ENCODE measurements at regions not wholly inside any gene's neighbourhood (a gene's known extent, or its start where the extent isn't known, plus 50 kb on each side); places are given as distances from the start of the nearest gene placed in this dataset.

DNA sequence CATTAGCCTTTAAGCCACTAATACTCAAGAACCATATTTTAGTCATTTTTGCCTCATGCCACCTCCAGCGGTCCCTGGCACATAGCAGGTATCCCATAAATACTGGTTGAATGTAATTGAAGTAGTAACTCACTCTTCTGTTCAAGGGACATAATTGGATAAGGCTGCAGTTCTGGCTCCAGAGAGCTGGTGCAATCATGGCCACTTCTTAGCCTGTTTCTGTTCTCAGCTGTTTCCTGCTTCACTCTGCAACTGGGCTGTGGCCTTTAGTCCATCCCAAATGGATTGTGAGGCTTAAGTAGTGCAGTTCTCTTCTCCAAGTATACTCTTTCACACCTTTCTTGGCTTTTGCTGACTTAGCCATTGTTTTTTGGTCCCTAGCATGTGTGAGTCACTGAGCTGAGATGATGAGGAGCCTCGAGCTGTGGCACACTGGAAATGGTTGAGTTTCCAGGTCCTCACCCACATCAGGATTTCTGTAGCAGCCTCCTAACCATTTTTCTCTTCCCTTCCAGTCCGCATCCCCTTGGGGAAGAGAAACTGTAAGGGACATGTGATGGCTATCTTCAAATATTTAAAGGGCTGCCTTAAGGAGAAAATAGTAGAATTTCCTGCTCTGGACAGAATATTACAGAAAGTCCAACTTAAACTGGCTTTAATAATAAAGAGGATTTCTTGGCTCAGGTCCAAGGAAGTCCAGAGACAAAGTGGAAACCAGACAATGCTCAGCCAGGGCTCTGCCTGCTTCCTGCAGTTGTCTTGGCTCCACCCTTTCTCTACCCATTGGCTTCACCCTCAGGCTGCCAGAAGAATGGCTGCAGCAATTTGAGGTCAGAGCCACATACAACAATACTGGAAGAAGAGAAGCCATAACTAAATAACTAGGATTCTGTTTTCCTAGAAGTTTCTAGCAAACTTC is 305.4 kb upstream of the ROPN1 start:
- Histone ChIP-seq H4K20me1 (ENCODE audit: insufficient read depth, low read length) (no peaks in the 10 kb centered on the region), H2AFZ (ENCODE audit: low read length) (no peak overlapping the region), H3K4me2 (ENCODE audit: low read length) (no peak overlapping the region), H3K9me3 (ENCODE audit: low read length) (no peaks in the 10 kb centered on the region), H3K9me2 (ENCODE audit: low read depth, low read length) (no peaks in the 10 kb centered on the region), H3K4me3 (ENCODE audit: low read depth, low read length, poor library complexity, severe bottlenecking) (no peak overlapping the region), H3K79me2 (ENCODE audit: insufficient read depth, low read length) (no peaks in the 10 kb centered on the region), H3K27ac (ENCODE audit: low read depth, low read length, poor library complexity, severe bottlenecking) (no peak overlapping the region), H3K27me3 (ENCODE audit: insufficient read depth, low read length) (0 out of 2 replicates have a peak, but pooled peaks cover 5% of the 10 kb centered on the region), H3F3A (ENCODE audit: insufficient read depth, low read length) (no peaks in the 10 kb centered on the region), H3K9ac (ENCODE audit: low read length) (no peak overlapping the region), H3K4me1 (ENCODE audit: insufficient read depth, low read length, severe bottlenecking) (no peaks in the 10 kb centered on the region), H3K36me3 (ENCODE audit: insufficient read depth, low read length) (no peaks in the 10 kb centered on the region)
- TF ChIP-seq, protein P1, sequence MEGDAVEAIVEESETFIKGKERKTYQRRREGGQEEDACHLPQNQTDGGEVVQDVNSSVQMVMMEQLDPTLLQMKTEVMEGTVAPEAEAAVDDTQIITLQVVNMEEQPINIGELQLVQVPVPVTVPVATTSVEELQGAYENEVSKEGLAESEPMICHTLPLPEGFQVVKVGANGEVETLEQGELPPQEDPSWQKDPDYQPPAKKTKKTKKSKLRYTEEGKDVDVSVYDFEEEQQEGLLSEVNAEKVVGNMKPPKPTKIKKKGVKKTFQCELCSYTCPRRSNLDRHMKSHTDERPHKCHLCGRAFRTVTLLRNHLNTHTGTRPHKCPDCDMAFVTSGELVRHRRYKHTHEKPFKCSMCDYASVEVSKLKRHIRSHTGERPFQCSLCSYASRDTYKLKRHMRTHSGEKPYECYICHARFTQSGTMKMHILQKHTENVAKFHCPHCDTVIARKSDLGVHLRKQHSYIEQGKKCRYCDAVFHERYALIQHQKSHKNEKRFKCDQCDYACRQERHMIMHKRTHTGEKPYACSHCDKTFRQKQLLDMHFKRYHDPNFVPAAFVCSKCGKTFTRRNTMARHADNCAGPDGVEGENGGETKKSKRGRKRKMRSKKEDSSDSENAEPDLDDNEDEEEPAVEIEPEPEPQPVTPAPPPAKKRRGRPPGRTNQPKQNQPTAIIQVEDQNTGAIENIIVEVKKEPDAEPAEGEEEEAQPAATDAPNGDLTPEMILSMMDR (IDR thresholded peaks at IDR 0.05; ENCODE audit: low read length) = no peak
- TF ChIP-seq EZH2 (IDR thresholded peaks at IDR 0.05; ENCODE audit: borderline replicate concordance, low read length) = no peak

DNA sequence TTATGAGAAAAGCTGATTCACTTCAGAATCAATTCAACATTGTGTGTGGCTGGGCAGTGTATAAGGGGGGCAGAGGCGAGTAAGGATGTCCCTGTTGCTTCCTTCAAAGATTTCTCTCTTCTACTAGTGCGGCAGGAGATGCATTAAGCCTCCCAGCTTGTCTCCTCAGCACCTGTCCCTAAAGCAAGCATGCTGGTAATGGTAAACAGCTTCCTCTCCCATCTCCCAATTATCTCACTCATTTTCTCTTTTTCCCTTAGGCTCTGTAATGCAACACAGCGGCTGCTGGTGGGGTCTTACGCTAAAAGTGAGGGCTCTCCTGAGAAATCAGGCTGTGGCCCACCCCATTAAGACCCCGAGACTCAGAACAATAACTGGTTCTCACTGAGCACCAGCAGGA is 306.4 kb upstream of the ROPN1 start:
- no peak overlapping the region for H3K27ac ChIP-seq (ENCODE audit: low read depth, low read length, poor library complexity, severe bottlenecking)
- H3K4me1 ChIP-seq (ENCODE audit: insufficient read depth, low read length, severe bottlenecking) = no peaks in the 10 kb centered on the region
- H3K4me3 ChIP-seq (ENCODE audit: low read depth, low read length, poor library complexity, severe bottlenecking) = no peak overlapping the region
- no peaks in the 10 kb centered on the region for H3F3A ChIP-seq (ENCODE audit: insufficient read depth, low read length)
- no peaks in the 10 kb centered on the region for H3K9me2 ChIP-seq (ENCODE audit: low read depth, low read length)
- TF ChIP-seq, protein P1 (IDR thresholded peaks at IDR 0.05; ENCODE audit: low read length) = no peak
- TF ChIP-seq EZH2 (IDR thresholded peaks at IDR 0.05; ENCODE audit: borderline replicate concordance, low read length) = no peak
- no peaks in the 10 kb centered on the region for H4K20me1 ChIP-seq (ENCODE audit: insufficient read depth, low read length)
- H3K9me3 ChIP-seq (ENCODE audit: low read length) = no peaks in the 10 kb centered on the region
- no peaks in the 10 kb centered on the region for H3K36me3 ChIP-seq (ENCODE audit: insufficient read depth, low read length)
- no peak overlapping the region for H2AFZ ChIP-seq (ENCODE audit: low read length)
- H3K79me2 ChIP-seq (ENCODE audit: insufficient read depth, low read length) = no peaks in the 10 kb centered on the region
- H3K9ac ChIP-seq (ENCODE audit: low read length) = no peak overlapping the region
- H3K27me3 ChIP-seq (ENCODE audit: insufficient read depth, low read length) = 0 out of 2 replicates have a peak, but pooled peaks cover 5% of the 10 kb centered on the region
- H3K4me2 ChIP-seq (ENCODE audit: low read length) = no peak overlapping the region

DNA sequence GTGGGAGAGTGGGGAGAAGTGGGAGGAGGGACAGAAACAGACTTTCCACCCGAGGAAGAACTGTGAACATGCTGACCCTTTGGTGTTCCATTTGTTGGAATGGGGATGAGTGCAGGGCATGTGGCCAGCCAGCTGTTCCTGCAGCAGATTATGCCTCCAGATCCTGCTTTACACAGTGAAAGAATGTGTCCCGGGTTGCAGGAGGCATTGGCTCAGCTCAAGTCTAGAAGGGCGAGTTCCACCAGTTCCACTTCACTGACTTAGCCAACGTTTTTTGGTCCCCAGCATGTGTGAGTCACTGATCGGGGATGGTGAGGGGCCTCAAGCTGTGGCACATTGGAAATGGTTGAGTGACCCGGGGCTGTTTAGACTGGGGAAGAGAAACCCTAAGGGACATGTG is 307.0 kb upstream of the ROPN1 start:
- H3K4me1 ChIP-seq (ENCODE audit: insufficient read depth, low read length, severe bottlenecking) = no peaks in the 10 kb centered on the region
- no peaks in the 10 kb centered on the region for H3K9me3 ChIP-seq (ENCODE audit: low read length)
- no peaks in the 10 kb centered on the region for H3K79me2 ChIP-seq (ENCODE audit: insufficient read depth, low read length)
- H4K20me1 ChIP-seq (ENCODE audit: insufficient read depth, low read length) = no peaks in the 10 kb centered on the region
- 0 out of 2 replicates have a peak, but pooled peaks cover 5% of the 10 kb centered on the region for H3K27me3 ChIP-seq (ENCODE audit: insufficient read depth, low read length)
- TF ChIP-seq, protein P1 (IDR thresholded peaks at IDR 0.05; ENCODE audit: low read length) = no peak
- TF ChIP-seq EZH2 (IDR thresholded peaks at IDR 0.05; ENCODE audit: borderline replicate concordance, low read length) = no peak
- no peaks in the 10 kb centered on the region for H3K36me3 ChIP-seq (ENCODE audit: insufficient read depth, low read length)
- no peak overlapping the region for H3K4me3 ChIP-seq (ENCODE audit: low read depth, low read length, poor library complexity, severe bottlenecking)
- no peaks in the 10 kb centered on the region for H3F3A ChIP-seq (ENCODE audit: insufficient read depth, low read length)
- H3K9ac ChIP-seq (ENCODE audit: low read length) = no peak overlapping the region
- no peak overlapping the region for H3K27ac ChIP-seq (ENCODE audit: low read depth, low read length, poor library complexity, severe bottlenecking)
- H3K4me2 ChIP-seq (ENCODE audit: low read length) = no peak overlapping the region
- no peaks in the 10 kb centered on the region for H3K9me2 ChIP-seq (ENCODE audit: low read depth, low read length)
- no peak overlapping the region for H2AFZ ChIP-seq (ENCODE audit: low read length)
